ENCODE measurements at regions not wholly inside any gene's neighbourhood (a gene's known extent, or its start where the extent isn't known, plus 50 kb on each side); places are given as distances from the start of the nearest gene placed in this dataset.

GRCh38 chr1:232322162-232322734 is 307.7 kb downstream of the SIPA1L2 start:
- no peaks in the 10 kb centered on the region for H3K27me3 ChIP-seq (ENCODE audit: control insufficient read depth in 2 of 2, insufficient read depth in 2 of 2, low read length in 2 of 2)
- H3K27ac ChIP-seq (ENCODE audit: extremely low read depth, low read depth, low read length), result no peak overlapping the region
- no peak for FAIRE-seq
- no peak overlapping the region for H2AFZ ChIP-seq (ENCODE audit: low read depth, low read length)
- no peak for DNase-seq (ENCODE audit: extremely low read depth in 1 of 4, low spot score in 3 of 4)
- in situ Hi-C loops (cut with MboI) (no loop called here), intact Hi-C loops (cut with micrococcal nuclease) (no loop called here)
- H3K79me2 ChIP-seq (ENCODE audit: control insufficient read depth, insufficient read depth, low read length), result no peaks in the 10 kb centered on the region
- H3K9ac ChIP-seq (ENCODE audit: insufficient read depth in 1 of 2, low read depth in 2 of 2, low read length in 2 of 2), result no peak overlapping the region
- H3K4me3 ChIP-seq, result no peak overlapping the region
- no peak for TF ChIP-seq ATF7 (IDR thresholded peaks at IDR 0.05)
- TF ChIP-seq FOXJ2 (tag; IDR thresholded peaks at IDR 0.05), result no peak
- TF ChIP-seq, protein P1, sequence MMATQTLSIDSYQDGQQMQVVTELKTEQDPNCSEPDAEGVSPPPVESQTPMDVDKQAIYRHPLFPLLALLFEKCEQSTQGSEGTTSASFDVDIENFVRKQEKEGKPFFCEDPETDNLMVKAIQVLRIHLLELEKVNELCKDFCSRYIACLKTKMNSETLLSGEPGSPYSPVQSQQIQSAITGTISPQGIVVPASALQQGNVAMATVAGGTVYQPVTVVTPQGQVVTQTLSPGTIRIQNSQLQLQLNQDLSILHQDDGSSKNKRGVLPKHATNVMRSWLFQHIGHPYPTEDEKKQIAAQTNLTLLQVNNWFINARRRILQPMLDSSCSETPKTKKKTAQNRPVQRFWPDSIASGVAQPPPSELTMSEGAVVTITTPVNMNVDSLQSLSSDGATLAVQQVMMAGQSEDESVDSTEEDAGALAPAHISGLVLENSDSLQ (IDR thresholded peaks at IDR 0.05), result no peak
- TF ChIP-seq SMARCE1 (IDR thresholded peaks at IDR 0.05), result no peak
- no peak for TF ChIP-seq ZNF778 (CRISPR knock-in tag; IDR thresholded peaks at IDR 0.05)
- no peak for TF ChIP-seq ZFP1 (CRISPR knock-in tag; IDR thresholded peaks at IDR 0.05)
- no peak for TF ChIP-seq ZNF316 (IDR thresholded peaks at IDR 0.05)
- no peak for TF ChIP-seq ZNF217 (CRISPR knock-in tag; IDR thresholded peaks at IDR 0.05)
- no peak for TF ChIP-seq ZNF668 (CRISPR knock-in tag; IDR thresholded peaks at IDR 0.05)
- TF ChIP-seq, protein P2, sequence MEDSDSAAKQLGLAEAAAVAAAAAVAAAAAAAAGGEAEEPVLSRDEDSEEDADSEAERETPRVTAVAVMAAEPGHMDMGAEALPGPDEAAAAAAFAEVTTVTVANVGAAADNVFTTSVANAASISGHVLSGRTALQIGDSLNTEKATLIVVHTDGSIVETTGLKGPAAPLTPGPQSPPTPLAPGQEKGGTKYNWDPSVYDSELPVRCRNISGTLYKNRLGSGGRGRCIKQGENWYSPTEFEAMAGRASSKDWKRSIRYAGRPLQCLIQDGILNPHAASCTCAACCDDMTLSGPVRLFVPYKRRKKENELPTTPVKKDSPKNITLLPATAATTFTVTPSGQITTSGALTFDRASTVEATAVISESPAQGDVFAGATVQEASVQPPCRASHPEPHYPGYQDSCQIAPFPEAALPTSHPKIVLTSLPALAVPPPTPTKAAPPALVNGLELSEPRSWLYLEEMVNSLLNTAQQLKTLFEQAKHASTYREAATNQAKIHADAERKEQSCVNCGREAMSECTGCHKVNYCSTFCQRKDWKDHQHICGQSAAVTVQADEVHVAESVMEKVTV (CRISPR knock-in tag; IDR thresholded peaks at IDR 0.05), result no peak
- no peak for TF ChIP-seq SMAD4 (CRISPR knock-in tag; conservative IDR thresholded peaks at IDR 0.05)
- no peak for TF ChIP-seq KDM5B (IDR thresholded peaks at IDR 0.05; ENCODE audit: insufficient replicate concordance, low read depth, low read length)
- no peak for TF ChIP-seq RFX5 (IDR thresholded peaks at IDR 0.05; ENCODE audit: low read depth, low read length)
- no peaks in the 10 kb centered on the region for H3K4me1 ChIP-seq (replicated peaks in 1 of 2; ENCODE audit: control insufficient read depth in 2 of 2, insufficient read depth in 2 of 2, low read length in 2 of 2)
- BruUV-seq (replicated peaks), result no TSS peak
- no peaks in the 10 kb centered on the region for H4K20me1 ChIP-seq (replicated peaks; ENCODE audit: control insufficient read depth, insufficient read depth, low read length)
- H3K9me1 ChIP-seq (ENCODE audit: control insufficient read depth, insufficient read depth, low read length), result no peaks in the 10 kb centered on the region
- under 1% methylated on average over 5 of the region's 5 CpGs for WGBS (ENCODE audit: insufficient coverage, low coverage, missing lambda C conversion rate)
- no peak overlapping the region for H3K4me2 ChIP-seq (ENCODE audit: insufficient read depth, low read length)
- POLR2A ChIA-PET, result no interaction called here
- no peaks in the 10 kb centered on the region for H3K36me3 ChIP-seq (ENCODE audit: control insufficient read depth, insufficient read depth, low read length)
- no peak for ATAC-seq
- 0 out of 2 replicates have a peak, but pooled peaks cover 3% of the 10 kb centered on the region for H3K9me3 ChIP-seq (replicated peaks; ENCODE audit: control insufficient read depth, insufficient read depth, low read depth, low read length)
- CTCF ChIA-PET (ENCODE audit: low intra/inter-chr PET ratio), result no interaction called here

Data from K562 (cell line).